DMS114 treated with DMSO at 0.1 percent for 48 hours (cell line): ENCODE measurements at regions not wholly inside any gene's neighbourhood (a gene's known extent, or its start where the extent isn't known, plus 50 kb on each side); places are given as distances from the start of the nearest gene placed in this dataset.

Source experiments
- DNase-seq: peaks from one replicate; lab custom pipeline; 2025; ENCODE audit not compliant: unreplicated experiment; lab: John Stamatoyannopoulos, UW

GRCh38 chr12:90275088-90275487 lies 566.5 kb upstream of the ATP2B1 start:
- DNase-seq = no peak

- no peak for DNase-seq
Measured at GRCh38 chr12:90274407-90274806, 565.8 kb upstream of the ATP2B1 start.

- no peak for DNase-seq
Measured at GRCh38 chr12:90268574-90268973, 559.9 kb upstream of the ATP2B1 start.

- DNase-seq = no peak
Measured at GRCh38 chr12:90262251-90262650, 553.6 kb upstream of the ATP2B1 start.

- no peak for DNase-seq
Measured at GRCh38 chr12:90261283-90261682, 552.6 kb upstream of the ATP2B1 start.

- no peak for DNase-seq
Measured at GRCh38 chr12:90260136-90260535, 551.5 kb upstream of the ATP2B1 start.

- DNase-seq = no peak
Measured at GRCh38 chr12:90257927-90258624, 549.4 kb upstream of the ATP2B1 start.

GRCh38 chr12:90254796-90255195 lies 546.2 kb upstream of the ATP2B1 start:
- no peak for DNase-seq

GRCh38 chr12:90253674-90254181 lies 545.1 kb upstream of the ATP2B1 start:
- no peak for DNase-seq

- no peak for DNase-seq
Measured at GRCh38 chr12:90253136-90253535, 544.5 kb upstream of the ATP2B1 start.

- no peak for DNase-seq
Measured at GRCh38 chr12:90250766-90251165, 542.1 kb upstream of the ATP2B1 start.

GRCh38 chr12:90250042-90250441 lies 541.4 kb upstream of the ATP2B1 start:
- no peak for DNase-seq

GRCh38 chr12:90246688-90247087 lies 538.0 kb upstream of the ATP2B1 start:
- no peak for DNase-seq

GRCh38 chr12:90245391-90245790 lies 536.8 kb upstream of the ATP2B1 start:
- DNase-seq = no peak

GRCh38 chr12:90244232-90244631 lies 535.6 kb upstream of the ATP2B1 start:
- DNase-seq = no peak

GRCh38 chr12:90243211-90243610 lies 534.6 kb upstream of the ATP2B1 start:
- DNase-seq = no peak

- DNase-seq = no peak
Measured at GRCh38 chr12:90239732-90240260, 531.2 kb upstream of the ATP2B1 start.

GRCh38 chr12:90238663-90239271 lies 530.1 kb upstream of the ATP2B1 start:
- DNase-seq = no peak

- no peak for DNase-seq
Measured at GRCh38 chr12:90237841-90238240, 529.2 kb upstream of the ATP2B1 start.

GRCh38 chr12:90235642-90236041 lies 527.0 kb upstream of the ATP2B1 start:
- DNase-seq = no peak

GRCh38 chr12:90234472-90234871 lies 525.8 kb upstream of the ATP2B1 start:
- no peak for DNase-seq
